ENCODE measurements at regions not wholly inside any gene's neighbourhood (a gene's known extent, or its start where the extent isn't known, plus 50 kb on each side); places are given as distances from the start of the nearest gene placed in this dataset.

- no peak overlapping the region for H3K4me3 ChIP-seq (replicated peaks; ENCODE audit: insufficient read depth, low read length)
- H3K27ac ChIP-seq (replicated peaks): no peak overlapping the region
- DNase-seq (ENCODE audit: low read depth in 1 of 2, low spot score in 1 of 2): no peak
- TF ChIP-seq SPI1 (IDR thresholded peaks at IDR 0.05; ENCODE audit: borderline replicate concordance, low read depth) (no peak), GABPA (IDR thresholded peaks at IDR 0.05; ENCODE audit: low read depth) (no peak), CTCF (IDR thresholded peaks at IDR 0.05; ENCODE audit: insufficient read depth, low read length) (no peak)
- no peaks in the 10 kb centered on the region for H3K27me3 ChIP-seq (ENCODE audit: insufficient read depth, poor library complexity, severe bottlenecking)
Observed at GRCh38 chr13:87788363-87788762, 117.2 kb downstream of the SLITRK5 start.

DNA sequence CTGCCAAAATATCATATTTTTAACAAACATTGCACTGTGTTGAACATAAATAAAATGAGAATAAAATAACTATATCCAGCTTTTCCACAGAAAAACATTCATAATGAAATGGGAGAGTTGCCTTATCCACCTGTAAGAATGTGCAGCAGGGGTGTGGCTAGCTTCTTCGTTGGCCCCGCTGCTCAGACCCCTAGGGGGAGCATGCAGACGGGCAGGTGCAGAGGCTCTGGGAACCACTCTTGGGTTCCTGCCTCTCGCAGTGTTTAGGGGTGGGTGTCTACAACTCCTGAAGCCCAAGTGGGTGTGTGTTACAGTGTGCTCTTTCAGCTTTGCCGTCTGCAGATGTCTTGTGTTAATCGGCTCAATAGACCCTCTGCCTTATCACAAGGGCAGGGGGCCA, 121.7 kb downstream of the SLITRK5 start:
- TF ChIP-seq GABPA (IDR thresholded peaks at IDR 0.05; ENCODE audit: low read depth) (no peak), POLR2AphosphoS5 (IDR thresholded peaks at IDR 0.05; ENCODE audit: low read depth) (no peak), SPI1 (IDR thresholded peaks at IDR 0.05; ENCODE audit: borderline replicate concordance, low read depth) (no peak), CTCF (IDR thresholded peaks at IDR 0.05; ENCODE audit: insufficient read depth, low read length) (no peak)
- TF ChIP-seq, protein P1, sequence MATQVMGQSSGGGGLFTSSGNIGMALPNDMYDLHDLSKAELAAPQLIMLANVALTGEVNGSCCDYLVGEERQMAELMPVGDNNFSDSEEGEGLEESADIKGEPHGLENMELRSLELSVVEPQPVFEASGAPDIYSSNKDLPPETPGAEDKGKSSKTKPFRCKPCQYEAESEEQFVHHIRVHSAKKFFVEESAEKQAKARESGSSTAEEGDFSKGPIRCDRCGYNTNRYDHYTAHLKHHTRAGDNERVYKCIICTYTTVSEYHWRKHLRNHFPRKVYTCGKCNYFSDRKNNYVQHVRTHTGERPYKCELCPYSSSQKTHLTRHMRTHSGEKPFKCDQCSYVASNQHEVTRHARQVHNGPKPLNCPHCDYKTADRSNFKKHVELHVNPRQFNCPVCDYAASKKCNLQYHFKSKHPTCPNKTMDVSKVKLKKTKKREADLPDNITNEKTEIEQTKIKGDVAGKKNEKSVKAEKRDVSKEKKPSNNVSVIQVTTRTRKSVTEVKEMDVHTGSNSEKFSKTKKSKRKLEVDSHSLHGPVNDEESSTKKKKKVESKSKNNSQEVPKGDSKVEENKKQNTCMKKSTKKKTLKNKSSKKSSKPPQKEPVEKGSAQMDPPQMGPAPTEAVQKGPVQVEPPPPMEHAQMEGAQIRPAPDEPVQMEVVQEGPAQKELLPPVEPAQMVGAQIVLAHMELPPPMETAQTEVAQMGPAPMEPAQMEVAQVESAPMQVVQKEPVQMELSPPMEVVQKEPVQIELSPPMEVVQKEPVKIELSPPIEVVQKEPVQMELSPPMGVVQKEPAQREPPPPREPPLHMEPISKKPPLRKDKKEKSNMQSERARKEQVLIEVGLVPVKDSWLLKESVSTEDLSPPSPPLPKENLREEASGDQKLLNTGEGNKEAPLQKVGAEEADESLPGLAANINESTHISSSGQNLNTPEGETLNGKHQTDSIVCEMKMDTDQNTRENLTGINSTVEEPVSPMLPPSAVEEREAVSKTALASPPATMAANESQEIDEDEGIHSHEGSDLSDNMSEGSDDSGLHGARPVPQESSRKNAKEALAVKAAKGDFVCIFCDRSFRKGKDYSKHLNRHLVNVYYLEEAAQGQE (IDR thresholded peaks at IDR 0.05; ENCODE audit: insufficient replicate concordance, low read depth): no peak
- H3K4me3 ChIP-seq (replicated peaks; ENCODE audit: insufficient read depth, low read length): no peak overlapping the region
- DNase-seq (ENCODE audit: low read depth in 1 of 2, low spot score in 1 of 2): no peak

GRCh38 chr13:87798536-87798935, 127.4 kb downstream of the SLITRK5 start:
- H3K27me3 ChIP-seq (ENCODE audit: insufficient read depth, poor library complexity, severe bottlenecking): no peaks in the 10 kb centered on the region
- DNase-seq (ENCODE audit: low read depth in 1 of 2, low spot score in 1 of 2): no peak
- H3K4me3 ChIP-seq (replicated peaks; ENCODE audit: insufficient read depth, low read length): no peak overlapping the region
- no peak for TF ChIP-seq CTCF (IDR thresholded peaks at IDR 0.05; ENCODE audit: insufficient read depth, low read length)
- TF ChIP-seq, protein P1 (IDR thresholded peaks at IDR 0.05; ENCODE audit: insufficient replicate concordance, low read depth): no peak
- TF ChIP-seq GABPA (IDR thresholded peaks at IDR 0.05; ENCODE audit: low read depth): no peak
- TF ChIP-seq POLR2AphosphoS5 (IDR thresholded peaks at IDR 0.05; ENCODE audit: low read depth): no peak
- TF ChIP-seq SPI1 (IDR thresholded peaks at IDR 0.05; ENCODE audit: borderline replicate concordance, low read depth): no peak
- H3K27ac ChIP-seq (replicated peaks): no peak overlapping the region

More for the DNA sequence above, 121.7 kb downstream of the SLITRK5 start:
- no peak overlapping the region for H3K27ac ChIP-seq (replicated peaks)
- H3K27me3 ChIP-seq (ENCODE audit: insufficient read depth, poor library complexity, severe bottlenecking): no peaks in the 10 kb centered on the region

DNA sequence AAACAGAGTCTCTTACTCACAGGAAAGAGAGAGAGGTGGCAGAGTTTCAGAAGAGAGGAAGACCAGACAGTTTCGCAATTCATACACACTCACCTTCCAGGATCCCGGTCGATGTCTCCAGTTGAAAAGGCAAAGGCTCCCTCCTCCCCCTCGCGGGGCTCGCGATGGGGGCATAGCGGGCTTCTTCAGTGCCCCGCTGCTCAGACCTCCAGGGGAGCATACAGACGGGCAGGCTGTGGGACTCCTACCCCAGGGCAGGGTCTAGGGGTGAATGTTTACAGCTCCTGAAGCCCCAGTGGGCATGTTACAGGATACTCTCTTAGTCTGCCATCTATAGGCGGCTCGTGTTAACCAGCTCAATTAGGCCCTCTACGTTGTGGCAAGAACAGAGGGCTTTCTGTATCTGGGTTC, 139.2 kb downstream of the SLITRK5 start:
- Histone ChIP-seq H3K27ac (replicated peaks) (no peak overlapping the region), H3K4me3 (replicated peaks; ENCODE audit: insufficient read depth, low read length) (no peak overlapping the region), H3K27me3 (ENCODE audit: insufficient read depth, poor library complexity, severe bottlenecking) (no peaks in the 10 kb centered on the region)
- DNase-seq (ENCODE audit: low read depth in 1 of 2, low spot score in 1 of 2): peak in 1 of 2 experiments; percentile 14
- TF ChIP-seq SPI1 (IDR thresholded peaks at IDR 0.05; ENCODE audit: borderline replicate concordance, low read depth) (no peak), GABPA (IDR thresholded peaks at IDR 0.05; ENCODE audit: low read depth) (no peak)
- TF ChIP-seq, protein P1 (IDR thresholded peaks at IDR 0.05; ENCODE audit: insufficient replicate concordance, low read depth): no peak
